Activated T-helper 9 cell treated with anti-CD3 and anti-CD28 coated beads, Interleukin-2, amount 50 U/mL, for 16 hours (primary cell): ENCODE measurements at regions not wholly inside any gene's neighbourhood (a gene's known extent, or its start where the extent isn't known, plus 50 kb on each side); places are given as distances from the start of the nearest gene placed in this dataset.
"Not testable (repeated sequence)": the region's sequence is repeated elsewhere in the genome, so short reads cannot be mapped to it uniquely, and the experiment has no call there.

ENCODE experiments used
- DNase-seq: peaks from one replicate; pipeline ENCODE4 v3.0.0-alpha.2; 2020; ENCODE audit warnings: low read depth

DNA sequence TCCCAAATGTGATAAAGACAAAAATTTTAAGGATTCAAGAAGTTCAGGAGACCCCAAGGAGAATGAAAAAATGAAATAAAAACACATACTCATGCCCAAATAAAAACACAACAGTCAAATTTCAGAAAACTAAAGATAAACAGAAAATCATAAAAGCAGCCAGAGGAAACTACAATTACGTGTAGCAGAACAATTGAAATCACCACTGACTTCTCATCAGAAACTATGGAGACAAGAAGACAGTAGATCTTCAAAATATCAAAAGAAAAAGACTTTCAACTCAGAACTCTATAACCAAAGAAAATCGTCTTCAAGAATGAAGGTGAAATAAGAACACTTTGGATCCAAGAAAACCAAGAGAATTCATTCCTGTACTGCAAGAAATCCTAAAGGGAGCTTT is 54.9 kb downstream of the DIO3 start:
- no peak for DNase-seq

DNA sequence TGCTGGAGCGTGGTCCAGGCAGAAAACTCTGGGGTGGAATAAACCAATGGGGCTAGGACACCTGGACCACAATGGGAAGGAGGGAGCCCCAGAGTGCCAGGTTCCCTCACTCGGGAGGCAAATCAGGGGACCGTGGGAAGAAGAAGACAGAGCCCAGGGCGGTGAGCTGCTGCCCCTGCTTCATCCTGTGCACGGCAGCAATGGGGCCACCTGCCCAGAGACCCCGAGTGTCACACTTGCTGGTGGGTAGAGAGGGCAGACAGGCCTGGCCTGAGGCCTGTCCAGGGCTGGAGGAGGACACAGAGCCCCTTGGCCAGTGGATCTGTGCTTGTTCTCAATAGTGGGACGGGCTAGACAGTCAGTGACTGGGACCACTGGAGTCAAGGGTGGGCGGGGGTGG is 58.2 kb downstream of the DIO3 start:
- DNase-seq = no peak

DNA sequence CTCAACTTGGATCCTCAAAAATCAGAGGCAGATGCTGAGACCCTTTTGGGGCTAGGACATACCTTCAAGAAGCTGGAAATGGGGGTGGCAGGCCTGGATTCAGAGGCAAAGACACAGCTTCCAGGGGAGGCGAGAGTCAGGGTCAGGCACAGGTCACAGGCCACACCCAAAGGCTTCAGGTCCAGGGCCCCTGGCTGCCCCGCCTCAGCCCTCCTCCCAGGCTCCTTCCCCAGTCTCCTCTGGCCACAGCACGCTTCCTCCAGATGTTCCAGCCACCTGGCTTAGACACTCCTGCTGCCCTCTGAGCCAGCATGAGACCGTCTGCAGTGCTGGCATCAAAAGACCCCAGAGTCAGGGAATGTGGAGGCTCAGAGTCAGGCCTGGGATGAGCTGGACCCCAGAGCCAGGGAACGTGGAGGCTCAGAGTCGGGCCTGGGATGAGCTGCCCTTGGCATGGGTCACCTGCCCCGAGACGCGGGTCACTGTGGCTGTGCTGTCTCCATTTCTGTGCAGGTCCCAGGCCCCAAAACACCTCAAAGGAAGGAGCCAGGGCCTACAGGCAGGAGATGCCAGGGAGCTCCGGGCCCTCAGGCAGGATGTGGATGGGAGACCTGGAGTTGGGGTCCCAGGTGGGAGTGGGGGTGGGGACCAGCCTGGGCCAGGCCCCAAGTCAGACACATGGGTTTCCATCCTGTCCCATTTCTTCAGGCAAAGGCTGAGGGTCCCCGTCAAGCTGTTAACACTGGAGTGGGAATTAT is 58.9 kb downstream of the DIO3 start:
- no peak for DNase-seq

DNA sequence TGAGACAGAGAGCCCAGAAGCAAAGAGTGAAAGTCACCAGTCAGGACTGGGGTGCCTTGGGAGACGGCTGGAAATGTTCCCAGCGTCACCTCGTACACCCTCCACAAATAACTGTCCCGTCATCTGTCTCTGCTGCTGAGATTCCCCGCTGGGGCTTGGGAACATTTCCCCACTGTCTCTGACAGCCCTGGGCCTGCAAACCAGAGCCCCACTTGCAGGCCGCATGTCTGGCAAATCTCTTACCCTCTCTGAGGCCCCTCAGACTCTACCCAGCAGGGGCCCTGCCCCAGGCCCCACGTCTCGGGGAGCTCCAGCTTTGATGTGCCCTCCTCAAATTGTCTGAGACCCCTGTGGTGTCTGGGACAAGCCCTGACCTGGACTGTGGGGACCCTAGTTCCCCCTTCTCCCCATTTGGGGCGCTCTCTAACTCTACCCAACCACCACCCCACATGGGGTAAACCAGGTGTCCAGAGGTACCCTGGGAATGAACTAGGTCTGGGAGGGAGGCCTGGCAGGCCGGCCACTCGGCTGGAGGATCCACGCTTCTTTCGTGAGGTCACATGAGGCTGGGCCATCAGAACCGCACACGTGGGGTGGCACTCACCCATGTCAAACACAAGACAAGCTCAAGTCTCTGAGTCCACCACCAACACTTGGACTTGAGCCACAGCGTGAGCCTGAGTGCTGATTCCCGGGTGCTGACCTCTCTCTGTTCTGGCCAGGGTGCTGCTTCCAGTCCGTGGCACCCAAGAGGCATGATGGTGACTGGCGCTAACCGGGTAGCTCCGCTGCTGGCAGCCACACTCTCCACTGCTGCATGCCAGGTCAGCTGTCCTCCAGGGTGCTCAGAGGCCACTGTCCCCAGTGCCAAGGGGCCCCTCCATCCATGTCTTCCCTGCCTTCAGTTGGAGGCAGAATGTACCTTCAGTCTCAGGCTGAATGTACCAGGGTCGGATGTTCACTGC is 59.8 kb downstream of the DIO3 start:
- no peak for DNase-seq

DNA sequence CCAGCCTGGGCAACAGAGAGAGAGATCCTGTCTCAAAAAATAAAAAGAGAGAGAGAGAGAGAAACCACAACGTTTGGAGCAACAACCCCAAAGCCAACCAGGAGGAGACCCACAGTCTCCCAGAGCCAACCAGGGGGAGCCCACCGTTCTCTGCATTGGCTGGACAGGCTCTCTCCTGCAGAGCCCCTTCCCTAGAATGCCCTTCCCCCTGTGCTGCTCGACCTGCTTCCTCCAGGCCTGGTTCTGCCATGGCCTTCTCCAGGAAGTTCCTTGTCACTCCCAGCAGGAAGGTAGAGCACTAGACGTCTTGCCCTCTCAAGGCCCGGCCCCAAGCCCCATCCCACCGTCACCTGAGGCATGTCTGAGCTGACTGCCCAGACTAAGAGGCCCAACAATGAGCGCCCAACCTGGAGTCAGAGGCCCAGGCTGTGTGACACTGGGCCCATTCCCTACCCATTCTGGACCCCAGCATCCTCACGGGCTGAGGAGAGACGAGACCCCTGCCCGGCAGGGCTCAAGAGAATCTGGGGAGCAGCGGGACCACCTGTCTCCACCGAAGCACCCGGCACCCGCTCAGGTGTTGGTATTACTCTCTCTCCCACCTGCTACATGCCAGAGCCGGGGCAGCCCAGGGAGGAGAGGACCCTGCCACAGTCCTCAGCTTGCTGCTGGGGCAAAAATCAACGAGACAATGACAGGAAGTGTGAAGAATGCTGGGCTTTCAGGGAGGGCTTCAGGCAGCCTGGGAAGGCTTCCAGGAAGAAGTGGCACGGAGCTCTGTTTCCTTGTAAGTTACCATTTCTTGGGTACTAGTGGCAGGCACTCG is 61.2 kb downstream of the DIO3 start:
- DNase-seq = no peak

DNA sequence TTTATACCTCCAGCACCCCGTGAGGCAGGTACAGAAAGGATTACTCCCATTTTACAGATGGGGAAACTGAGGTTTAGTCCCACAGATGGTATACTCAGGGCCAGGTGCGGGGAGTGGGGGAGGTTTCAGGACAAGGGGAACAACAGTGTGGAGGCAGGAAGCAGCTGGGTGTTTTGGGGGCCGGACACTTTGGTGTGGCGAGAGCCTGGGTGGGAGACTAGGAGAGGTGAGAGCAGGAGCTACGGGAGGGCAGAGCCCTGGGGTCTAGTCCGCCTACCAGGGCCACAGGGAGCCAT is 61.7 kb downstream of the DIO3 start:
- no peak for DNase-seq

DNA sequence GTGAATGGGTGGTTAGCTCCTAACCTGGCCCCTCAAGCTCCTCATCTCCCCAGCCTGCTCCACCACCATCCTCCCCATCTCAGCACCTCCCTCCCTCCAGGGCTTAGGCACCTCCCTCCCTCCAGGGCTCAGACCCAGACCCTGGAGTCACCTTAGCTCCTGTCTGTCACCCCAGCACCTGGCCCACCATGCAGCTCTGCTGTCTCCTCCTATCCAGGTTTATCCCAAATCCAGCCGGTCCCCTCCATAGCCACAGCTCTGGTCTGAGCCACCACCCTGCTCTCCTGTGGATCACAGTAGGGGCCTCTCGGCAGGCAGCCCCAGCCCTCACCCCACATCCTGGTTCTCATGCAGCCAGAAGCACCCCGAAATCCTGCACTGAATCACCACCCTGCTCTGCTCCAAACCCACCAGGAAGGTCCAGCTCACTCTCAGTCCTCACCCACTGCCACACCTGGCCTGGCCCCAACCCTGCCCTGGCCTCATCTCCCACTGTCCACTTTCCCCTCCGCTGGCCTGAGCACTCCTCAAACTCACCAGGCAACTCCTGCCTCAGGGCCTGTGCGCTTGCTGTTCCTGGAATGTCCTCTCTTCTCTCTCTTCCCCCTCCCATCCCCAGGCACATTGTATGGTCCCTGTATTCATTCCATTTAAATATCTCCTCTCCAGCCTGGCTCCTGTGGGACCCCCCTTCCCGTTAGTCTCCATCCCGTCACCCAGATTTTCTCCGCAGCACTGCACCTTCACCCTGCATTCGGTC is 62.6 kb downstream of the DIO3 start:
- DNase-seq = no peak

DNA sequence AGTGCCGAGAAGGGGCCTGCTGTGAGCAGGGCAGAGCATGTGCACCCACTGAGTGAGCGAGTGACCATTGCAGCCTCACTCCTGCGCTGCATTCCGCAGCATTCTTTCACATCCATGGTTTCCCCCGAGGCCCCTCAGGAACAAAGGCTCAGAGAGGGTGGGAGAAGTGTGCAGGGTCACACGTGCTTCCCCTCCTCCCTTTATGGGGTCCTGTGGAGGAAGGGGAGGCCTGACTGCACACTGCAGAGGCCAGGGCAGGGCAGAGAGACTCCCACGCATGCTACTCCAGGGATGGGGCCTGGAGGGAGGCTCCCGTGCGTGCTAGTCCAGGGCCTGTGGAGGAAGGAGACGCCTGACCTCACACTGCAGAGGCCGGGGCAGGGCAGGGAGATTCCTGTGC is 63.2 kb downstream of the DIO3 start:
- no peak for DNase-seq

DNA sequence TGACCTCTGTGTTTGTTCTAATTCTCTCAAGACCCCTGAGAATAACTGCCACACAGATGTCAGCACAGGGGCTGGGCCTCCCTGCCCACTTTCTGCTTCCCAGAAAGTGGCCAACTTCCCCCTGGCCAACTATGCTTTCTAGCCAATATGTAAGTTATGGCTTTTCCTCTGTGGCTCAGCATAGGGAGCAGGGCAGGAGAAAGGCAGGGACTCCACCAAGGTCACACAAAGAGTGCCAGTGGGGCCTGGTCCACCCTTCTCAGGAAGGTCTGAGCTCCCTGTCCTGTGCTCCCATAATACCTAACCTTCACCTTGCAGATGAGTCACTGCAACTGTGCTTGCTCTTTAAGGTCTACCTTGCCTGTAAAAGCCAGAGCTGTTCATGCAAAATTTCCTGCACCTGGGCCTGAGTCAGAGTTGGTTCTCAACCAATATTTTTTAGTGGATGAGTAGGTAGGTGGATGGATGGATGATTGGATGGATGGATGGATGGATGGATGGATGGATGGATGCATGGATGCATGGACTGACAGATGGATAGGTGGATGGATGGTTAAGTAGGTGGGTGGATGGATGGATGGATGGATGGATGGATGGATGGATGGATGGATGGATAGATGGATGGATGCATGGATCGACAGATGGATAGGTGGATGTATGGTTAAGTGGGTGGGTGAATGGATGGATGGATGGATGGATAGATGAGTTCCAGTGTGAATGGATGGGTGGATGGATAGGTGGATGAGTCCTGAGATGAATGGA is 64.2 kb downstream of the DIO3 start:
- no peak for DNase-seq

DNA sequence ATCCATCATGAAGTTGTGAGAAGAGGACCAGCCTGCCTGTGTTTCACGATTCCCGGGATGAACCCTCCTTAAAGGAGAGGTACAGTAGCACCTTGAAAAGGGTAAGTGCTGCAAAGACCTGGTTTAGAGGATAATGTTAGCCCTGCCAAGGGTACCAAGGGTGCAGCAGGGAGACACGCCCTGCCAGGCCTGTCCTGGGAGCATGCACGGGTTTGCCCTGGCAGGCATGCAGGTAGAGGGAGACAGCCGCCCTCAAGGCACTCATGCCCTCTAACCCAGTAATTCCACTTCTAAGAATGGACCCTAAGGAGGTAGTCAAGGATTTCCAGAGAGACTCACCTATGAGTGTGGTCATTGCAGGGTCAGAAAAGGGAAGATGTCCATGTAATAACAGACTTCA is 65.0 kb downstream of the DIO3 start:
- DNase-seq = no peak

DNA sequence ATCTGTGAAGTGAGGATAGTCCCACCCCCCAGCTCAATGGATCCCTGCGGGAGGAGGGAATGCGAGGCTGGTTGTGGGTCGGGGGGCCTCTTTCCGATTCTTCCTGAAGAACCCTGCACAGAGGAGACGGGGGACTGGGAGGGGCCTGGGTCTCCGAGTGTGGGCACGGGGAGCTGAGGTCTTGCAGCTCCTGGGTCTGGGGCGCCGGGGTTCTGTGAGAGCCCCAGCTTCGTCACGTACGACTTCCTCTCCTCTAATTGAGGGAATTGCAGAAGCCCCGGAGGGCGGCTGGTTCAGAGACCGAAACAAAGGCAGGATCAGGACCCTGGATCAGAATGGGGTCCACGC is 66.6 kb downstream of the DIO3 start:
- no peak for DNase-seq

DNA sequence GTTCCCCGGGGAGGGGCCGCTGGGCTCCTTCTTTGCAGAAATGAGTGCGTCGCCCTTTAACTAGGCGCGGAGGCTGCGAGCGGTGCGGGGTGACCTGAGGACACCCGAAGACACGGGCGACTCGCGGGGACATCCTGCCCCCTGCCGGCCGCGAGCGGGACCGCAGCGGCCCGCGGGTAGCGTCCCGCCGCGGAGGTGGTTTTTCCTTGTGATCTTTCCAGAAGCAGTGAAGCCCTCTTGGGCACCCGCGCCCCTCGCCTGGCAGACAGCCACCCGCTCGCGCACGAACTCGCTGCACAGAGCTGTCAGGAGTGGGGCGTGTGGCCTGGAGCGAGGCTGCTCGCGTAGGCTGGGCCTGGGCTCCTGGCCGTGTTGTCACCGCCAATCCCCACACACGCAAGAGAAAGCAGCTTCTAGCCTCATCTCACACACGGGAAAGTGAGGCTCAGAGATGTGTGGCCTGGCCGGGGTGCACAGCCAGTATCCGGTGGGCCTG is 67.2 kb downstream of the DIO3 start:
- peak; percentile 56 for DNase-seq

DNA sequence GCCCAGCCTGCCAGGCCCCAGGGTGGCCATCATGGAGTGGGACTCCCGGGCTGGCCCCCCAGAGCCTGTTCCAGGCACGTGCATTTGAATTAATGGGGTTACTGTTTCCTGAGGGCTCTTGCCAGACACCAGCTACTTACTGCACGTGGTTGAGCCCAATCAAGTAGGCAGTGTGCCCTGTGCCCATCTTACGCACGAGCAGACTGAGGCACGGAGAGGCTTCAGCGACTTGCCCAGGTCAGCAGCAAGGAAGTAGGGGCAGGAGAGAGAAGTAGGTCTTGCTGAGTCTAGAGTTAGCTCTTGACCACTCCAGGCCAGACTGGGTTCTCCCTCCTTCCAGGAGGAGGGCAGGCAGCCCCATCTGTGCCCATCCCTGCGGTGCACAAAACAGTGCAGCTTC is 67.7 kb downstream of the DIO3 start:
- no peak for DNase-seq

DNA sequence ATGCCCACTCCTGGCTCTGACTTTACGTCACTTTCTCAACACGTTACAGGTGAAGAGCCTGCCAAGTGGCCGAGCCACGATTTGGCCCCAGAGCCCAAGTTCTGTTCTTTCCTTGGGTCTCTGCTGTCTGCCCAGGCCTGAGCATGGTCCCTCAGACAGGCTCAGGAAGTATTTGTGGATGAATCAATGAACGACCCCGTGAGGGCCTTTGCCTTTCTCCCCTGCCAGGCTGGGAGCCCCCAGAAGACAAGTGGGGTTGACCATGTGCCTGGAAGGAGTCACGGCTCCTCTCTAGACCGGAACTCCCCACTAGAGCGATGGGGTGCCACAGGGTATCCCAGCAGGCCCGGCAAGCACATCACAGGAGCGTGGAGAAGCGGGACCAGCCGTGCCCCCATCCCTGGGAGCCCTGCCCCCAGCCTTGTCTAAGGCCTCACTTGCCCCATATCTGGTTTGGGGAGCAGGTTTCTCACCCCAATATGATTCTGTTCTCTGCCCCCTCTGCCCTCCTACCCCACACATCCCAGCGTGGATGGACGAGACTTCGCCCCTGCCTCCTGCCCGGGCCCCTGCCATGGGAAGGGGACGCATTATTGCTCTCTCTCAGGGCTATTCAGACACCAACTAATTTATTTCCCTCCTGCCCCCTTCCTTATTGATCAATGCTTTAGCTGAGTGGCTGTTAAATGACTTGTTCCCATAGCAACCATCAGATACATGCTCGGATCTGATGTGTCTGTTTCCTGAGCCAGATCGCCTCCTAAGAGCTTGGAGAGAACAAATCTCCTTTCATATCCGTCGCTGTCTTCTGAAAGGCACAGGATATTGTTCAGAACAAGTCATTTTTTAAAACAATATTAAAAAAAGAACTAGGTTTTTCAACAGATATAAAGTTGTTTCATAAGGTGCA is 69.0 kb downstream of the DIO3 start:
- no peak for DNase-seq

DNA sequence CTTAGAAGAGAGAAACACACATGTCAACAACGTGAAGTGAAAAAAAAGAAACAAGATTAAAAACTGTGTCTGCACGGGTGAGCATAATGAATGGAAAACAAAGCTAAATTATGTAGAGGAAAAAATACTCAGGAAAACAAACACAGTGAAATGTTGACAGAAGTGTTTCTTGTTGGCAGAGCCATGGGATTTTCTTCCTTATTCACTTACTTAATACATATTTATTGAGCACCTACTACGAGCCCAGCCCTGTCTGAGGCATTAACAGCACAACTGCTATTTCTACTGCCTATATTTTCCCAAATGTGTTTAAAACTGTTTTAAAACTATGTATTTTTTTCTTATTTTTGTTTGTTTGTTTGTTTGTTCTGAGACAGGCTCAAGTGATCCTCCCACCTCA is 69.9 kb downstream of the DIO3 start:
- DNase-seq = no peak

DNA sequence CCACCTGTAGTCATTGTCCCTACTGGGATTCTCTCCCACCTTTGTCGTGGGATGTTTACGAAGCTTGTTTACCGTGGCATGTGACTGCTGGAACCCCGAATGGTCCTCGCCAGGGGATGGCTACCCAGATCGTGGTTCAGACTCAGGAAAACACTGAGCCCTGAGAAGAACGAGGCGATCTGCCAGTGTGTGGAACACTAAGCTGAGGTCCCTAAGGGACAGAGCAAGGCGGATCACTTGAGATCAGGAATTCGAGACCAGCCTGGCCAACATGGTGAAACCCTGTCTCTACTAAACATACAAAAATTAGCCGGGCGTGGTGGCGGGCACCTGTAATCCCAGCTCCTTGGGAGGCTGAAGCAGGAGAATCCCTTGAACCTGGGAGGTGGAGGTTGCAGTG is 70.7 kb downstream of the DIO3 start:
- DNase-seq = not testable (repeated sequence)

DNA sequence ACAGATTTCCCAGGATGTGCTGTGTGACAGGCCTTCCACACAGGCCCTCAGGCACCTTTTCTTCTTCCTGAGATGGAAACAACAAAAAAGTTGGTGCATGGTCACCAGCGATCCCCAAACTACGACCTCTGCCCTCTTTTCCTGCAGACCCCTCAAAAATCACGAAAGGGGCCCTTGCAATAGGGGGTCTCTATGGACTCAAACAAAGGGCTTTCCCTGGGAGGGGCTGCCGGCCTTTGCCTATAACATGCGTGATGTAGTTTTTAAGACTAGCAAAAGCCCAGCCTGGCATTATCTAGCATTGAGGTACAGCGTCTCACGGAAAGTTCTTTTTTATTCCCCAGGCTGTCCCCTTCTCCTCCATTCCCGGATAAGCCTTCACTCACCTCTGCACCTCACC is 71.2 kb downstream of the DIO3 start:
- DNase-seq = no peak

DNA sequence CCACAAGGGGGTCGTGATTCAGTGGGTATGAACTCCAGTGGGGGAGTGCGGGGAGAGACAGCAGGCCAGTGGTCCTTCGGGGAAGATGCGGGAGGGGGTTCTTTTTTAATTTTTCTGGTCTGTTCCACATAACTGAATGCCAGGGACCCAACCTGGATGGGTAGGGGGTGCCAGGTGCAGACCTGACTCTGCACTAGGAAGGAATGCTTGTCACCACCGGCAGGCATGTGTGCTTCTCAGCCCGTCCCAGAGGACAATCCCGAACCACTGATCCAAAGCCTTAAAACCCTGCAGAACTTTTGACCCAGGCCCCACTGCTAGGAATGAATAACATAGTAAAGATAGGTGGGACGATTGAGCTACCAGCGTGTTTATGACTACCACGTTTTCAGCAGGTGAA is 72.0 kb downstream of the DIO3 start:
- no peak for DNase-seq

DNA sequence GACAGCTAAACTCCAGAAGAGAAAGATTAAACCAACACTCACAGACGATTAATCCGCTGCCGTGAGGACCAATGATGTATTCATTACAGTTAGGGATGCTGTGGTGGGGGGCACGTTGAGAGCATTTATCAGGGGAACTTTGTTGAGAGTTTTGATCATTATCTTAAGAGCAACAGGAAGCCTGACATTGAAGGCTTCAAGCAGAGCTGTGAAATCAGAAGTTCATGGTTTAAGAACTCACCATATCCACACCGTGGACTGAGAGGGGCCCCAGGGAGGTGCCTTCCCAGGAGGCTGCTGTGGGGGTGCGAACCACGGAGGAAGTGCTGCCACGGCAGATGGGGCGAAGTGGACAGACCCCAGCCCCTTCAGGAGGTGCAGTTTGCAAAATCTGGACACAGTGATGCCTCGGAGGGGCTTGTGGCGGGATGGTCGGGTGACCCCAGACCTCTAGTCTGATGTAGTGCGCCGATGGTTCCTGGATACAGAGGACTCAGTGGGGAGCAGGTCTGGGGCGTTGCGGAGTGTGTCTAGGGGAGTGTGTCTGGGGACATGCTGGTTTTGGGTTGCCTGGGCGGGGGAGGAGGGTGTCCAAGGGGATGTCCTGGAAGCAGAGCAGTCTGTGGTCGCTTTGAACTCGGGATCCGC is 73.0 kb downstream of the DIO3 start:
- no peak for DNase-seq
